ENCODE measurements at regions not wholly inside any gene's neighbourhood (a gene's known extent, or its start where the extent isn't known, plus 50 kb on each side); places are given as distances from the start of the nearest gene placed in this dataset.

DNA sequence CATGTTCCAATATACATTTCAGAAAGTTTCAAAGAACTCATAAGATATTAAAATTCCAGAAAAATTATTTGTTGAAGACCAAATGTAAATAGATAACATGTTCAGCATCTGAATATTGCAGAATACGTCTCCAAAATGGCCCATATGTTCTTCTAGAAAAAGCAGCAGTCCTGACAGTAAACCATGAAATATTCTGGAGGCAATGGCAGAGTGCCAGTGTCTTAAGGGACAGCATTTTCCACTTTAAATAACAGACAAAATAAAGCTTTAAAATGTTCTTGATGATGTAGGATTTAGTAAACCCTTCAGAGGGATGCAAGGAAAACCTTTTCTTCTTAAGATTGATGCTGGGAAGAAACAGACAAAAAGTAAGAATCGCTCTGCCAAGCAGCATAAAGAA lies 721.0 kb downstream of the NR2F1-AS1 start:
- TF ChIP-seq, protein P1, sequence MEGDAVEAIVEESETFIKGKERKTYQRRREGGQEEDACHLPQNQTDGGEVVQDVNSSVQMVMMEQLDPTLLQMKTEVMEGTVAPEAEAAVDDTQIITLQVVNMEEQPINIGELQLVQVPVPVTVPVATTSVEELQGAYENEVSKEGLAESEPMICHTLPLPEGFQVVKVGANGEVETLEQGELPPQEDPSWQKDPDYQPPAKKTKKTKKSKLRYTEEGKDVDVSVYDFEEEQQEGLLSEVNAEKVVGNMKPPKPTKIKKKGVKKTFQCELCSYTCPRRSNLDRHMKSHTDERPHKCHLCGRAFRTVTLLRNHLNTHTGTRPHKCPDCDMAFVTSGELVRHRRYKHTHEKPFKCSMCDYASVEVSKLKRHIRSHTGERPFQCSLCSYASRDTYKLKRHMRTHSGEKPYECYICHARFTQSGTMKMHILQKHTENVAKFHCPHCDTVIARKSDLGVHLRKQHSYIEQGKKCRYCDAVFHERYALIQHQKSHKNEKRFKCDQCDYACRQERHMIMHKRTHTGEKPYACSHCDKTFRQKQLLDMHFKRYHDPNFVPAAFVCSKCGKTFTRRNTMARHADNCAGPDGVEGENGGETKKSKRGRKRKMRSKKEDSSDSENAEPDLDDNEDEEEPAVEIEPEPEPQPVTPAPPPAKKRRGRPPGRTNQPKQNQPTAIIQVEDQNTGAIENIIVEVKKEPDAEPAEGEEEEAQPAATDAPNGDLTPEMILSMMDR (IDR thresholded peaks at IDR 0.05): no peak
- no peak for TF ChIP-seq POLR2A (IDR thresholded peaks at IDR 0.05)
